NCI-H2171 treated with DMSO at 0.1 percent for 48 hours (cell line): ENCODE measurements at regions not wholly inside any gene's neighbourhood (a gene's known extent, or its start where the extent isn't known, plus 50 kb on each side); places are given as distances from the start of the nearest gene placed in this dataset.
"Not testable (repeated sequence)": the region's sequence is repeated elsewhere in the genome, so short reads cannot be mapped to it uniquely, and the experiment has no call there.

Source experiments
- DNase-seq: peaks from one replicate; lab custom pipeline; 2025; lab: John Stamatoyannopoulos, UW

- DNase-seq: no peak
These were observed 342.6 kb upstream of the NFIA start for GRCh38 chr1:60739729-60740128.

DNA sequence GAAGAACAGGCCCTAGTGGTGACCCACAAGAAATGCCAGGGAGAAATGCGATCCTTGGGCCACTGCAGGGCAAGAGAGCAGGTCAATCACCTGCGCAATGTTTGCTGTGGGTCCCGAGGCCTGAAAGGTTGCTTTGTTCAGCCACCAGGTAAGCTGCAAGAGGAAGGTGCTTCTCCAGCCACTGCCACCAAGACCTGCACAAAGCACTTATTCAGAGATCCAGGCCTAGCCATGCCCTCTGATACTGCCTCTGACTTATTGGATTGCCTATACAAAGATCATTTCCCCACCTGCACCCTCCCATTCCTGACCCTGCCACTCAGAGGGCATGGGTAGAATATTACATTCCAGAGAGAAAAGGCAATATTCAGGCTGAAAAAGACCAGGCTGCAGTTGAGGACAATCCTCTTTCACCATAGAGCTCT is 349.4 kb upstream of the NFIA start:
- no peak for DNase-seq

- DNase-seq: no peak
These were observed 351.0 kb upstream of the NFIA start for GRCh38 chr1:60731321-60731720.

DNA sequence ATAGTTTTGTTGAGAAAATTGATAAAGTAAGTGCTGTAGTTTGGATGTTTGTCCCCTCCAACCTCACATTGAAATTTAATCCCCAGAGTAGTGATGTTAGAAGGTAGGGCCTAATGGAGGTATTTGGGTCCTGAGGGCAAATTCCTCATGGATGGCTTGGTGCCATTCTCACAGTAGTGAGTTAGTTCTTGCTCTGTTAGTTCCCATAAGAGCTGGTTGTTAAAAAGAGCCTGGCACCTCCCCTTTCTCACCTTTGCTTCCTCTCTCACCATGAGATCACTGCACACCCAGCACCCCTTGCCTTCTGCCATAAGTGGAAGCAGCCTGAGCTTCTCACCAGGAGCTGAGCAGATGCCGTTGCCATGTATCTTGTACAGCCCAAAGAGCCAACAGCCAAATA is 354.8 kb upstream of the NFIA start:
- peak; percentile 27 for DNase-seq

GRCh38 chr1:60716472-60716871 is 365.9 kb upstream of the NFIA start:
- no peak for DNase-seq

- DNase-seq: no peak
These were observed 366.4 kb upstream of the NFIA start for GRCh38 chr1:60715970-60716369.

DNA sequence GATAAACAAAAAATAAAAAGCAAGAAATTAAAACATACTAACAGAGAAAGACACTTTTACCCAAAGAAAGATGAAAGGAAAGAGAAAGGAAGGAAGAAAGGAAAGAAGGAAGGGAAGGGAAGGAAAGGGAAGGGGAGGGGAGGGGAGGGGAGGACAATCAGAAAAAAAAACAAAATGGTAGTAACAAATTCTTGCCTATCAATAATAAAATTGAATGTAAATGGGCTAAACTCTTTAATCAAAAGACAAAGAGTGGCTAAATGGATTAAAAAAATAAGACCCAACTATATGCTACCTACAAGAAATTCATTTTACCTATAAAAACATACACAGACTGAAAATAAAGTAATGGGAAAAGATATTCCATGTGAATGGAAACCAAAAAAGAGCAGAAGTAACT is 372.9 kb upstream of the NFIA start:
- no peak for DNase-seq

DNA sequence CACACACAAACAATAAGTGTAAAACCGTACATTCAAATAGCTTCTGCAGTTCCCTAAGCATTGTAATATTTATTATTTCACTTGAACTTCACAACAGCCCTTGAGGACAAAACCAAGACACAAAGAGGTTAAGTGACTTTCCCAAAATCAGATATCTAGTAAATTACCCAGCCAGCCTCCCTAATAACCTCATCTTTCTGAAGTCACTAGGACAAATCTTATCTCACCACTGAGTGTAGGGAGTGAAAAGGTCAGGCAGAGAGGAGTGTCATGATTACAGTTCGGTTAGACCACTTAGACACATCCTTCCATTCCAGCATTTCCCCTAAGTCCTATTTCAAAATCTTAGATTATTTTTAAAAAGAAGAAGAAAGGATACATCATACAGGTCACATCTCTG is 377.3 kb upstream of the NFIA start:
- no peak for DNase-seq

GRCh38 chr1:60703155-60703554 is 379.2 kb upstream of the NFIA start:
- DNase-seq: no peak

GRCh38 chr1:60699325-60699724 is 383.0 kb upstream of the NFIA start:
- no peak for DNase-seq

DNA sequence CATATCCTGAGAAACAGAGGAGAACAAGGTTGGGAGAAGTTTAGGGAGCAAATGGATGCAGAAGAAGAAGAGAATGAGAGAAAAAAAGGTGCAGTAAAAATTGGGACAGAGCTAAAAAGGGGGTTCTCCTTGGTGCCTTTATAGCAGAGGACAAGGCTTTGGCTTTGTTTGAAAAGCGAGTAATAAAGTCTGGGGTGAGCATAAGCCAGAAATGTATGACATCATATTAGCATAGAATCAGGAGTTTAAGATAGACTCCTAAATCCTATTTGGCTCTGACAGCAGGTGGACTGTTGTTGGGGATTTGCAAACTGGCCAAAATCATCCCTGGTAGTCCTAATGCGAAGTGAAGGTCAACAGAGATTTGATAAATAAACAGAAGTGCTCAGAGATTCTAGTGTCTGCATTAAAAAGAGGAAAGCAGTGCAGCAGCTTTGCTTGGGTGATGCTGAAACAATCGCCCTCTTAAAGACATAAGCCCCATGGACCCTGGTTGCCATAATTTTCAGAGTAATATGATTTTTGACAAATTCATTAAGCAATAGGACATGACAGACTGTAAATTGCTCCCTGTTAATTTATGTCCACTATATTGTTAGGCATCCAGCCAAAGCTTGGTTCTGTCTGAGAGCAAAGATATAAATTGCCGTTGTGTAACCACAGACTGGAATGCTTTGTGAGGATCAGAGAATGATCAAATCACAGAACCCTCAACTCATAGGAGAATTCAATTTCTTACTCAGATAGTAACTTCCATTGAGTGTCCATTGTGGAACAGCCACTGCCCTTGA is 385.0 kb upstream of the NFIA start:
- no peak for DNase-seq

DNA sequence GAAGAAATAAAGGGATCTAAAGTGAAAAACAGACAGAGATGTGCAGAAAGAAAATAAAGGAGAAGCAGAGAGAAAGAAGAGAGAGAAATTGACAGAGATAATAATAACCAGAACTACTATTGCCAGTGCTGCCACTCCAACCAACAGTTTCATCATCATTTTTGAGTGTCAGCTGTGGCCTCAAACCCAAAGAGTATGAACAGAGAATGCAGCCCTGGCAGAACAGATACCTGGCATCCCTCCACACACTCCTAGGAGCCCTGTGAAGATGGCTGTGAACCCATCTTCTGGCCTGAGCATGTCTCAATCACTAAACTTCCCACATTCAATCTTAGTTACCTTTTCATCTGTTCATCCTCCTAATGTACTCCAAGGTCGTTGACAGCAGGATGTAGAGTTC is 385.8 kb upstream of the NFIA start:
- DNase-seq: no peak

- DNase-seq: no peak
These were observed 386.6 kb upstream of the NFIA start for GRCh38 chr1:60695716-60696171.

GRCh38 chr1:60694980-60695379 is 387.4 kb upstream of the NFIA start:
- no peak for DNase-seq

DNA sequence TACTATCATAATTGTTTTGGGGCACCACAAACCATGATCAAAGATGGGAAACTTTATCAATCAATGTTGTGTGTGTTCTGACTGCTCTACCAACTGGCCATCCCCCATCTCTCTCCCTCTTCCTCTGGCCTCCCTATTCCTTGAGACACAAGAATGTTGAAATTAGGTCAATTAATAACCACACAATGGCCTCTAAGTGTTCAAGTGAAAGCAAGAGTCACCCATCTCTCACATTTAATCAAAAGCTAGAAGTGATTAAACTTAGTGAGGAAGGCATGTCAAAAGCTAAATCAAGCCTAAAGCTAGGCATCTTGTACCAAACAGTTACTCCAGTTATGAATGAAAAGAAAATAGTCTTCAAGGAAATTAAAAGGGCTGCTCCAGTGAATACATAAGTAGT is 390.3 kb upstream of the NFIA start:
- DNase-seq: no peak

GRCh38 chr1:60688221-60688620 is 394.1 kb upstream of the NFIA start:
- DNase-seq: not testable (repeated sequence)

GRCh38 chr1:60681095-60681860 is 401.1 kb upstream of the NFIA start:
- DNase-seq: no peak

DNA sequence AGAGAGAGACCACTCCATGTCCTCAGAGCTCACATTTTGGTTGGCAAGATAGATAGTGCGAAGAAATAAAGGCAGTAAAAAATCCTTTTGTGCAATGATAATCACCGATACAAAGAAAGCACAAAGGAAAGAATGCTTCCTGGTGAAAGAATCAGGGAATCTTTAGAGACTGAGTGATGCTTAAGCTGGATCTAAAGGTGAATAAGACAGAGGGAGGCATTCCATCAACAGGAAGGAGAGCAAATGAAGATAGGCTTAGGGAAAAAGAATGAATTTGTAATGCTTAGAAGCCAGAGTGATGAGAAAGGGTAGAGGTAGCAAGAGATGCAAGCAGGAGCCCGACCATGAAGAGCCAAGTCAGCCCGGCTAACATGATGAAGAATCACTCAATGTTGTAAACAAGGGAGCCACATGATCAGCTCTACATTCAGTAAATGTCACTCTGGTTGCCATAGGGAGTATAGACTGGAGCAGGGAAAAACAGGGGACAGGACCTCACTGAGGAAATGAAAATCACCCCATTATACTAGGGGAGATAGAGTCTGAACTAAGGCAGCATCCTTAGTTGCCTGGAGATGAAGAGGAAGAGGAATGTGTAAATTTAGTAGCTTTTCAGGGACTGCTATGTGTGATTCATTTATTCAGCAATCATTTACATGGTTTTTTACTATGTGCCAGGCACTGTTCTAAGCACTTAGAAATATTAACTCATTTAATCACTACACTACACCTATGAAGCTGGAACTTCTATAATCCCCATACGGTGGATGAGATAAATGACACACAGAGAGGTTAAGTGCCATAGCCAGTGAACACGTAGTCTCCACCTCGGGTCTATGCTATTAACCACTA is 402.6 kb upstream of the NFIA start:
- DNase-seq: no peak

- no peak for DNase-seq
These were observed 403.6 kb upstream of the NFIA start for GRCh38 chr1:60678802-60679201.

- no peak for DNase-seq
These were observed 404.0 kb upstream of the NFIA start for GRCh38 chr1:60678391-60678790.

GRCh38 chr1:60672449-60672848 is 409.9 kb upstream of the NFIA start:
- DNase-seq: no peak

GRCh38 chr1:60670302-60670701 is 412.1 kb upstream of the NFIA start:
- no peak for DNase-seq
